Panc1 (cell line): ENCODE measurements at regions not wholly inside any gene's neighbourhood (a gene's known extent, or its start where the extent isn't known, plus 50 kb on each side); places are given as distances from the start of the nearest gene placed in this dataset.

Experiments used
- ATAC-seq: fragments of 200-7000 bp; cut with Tn5 transposase; 2 replicates; pipeline ENCODE4 v1.9.1; 2020; ENCODE audit warnings: mild to moderate bottlenecking, moderate library complexity
- BruUV-seq: library from RNA; stranded (reverse); fragments of 400-500 nt; replicated peaks from 2 replicates; lab custom pipeline; 2021; lab: Mats Ljungman, UMichigan
- CTCF ChIA-PET: fragments of 300-600 bp; sonication (Branson Sonifier 250); formaldehyde crosslinking; loops from one replicate; lab custom pipeline; 2022; ENCODE audit warnings: antibody characterized with exemption; lab: Charles Lee
- POLR2A ChIA-PET: fragments of 300-600 bp; sonication (Branson Sonifier 250); formaldehyde crosslinking; loops from one replicate; lab custom pipeline; 2022; ENCODE audit warnings: antibody characterized with exemption; lab: Charles Lee
- DNase-seq: peaks from one replicate; pipeline ENCODE4 v3.0.0-alpha.2; 2010; ENCODE audit warnings: low read depth, low spot score
- H3K27ac ChIP-seq: 2 replicates; pipeline ENCODE4 v1.5.1; 2011; ENCODE audit warnings: mild to moderate bottlenecking, low read length, inconsistent platforms
- H3K27me3 ChIP-seq: fragments of 200-500 bp; sonication (Bioruptor generic); 2 replicates; pipeline ENCODE4 v1.6.0; 2014; ENCODE audit warnings: low read length, inconsistent platforms; ENCODE audit not compliant: control insufficient read depth, insufficient read depth
- H3K36me3 ChIP-seq: fragments of 200-500 bp; sonication (Bioruptor generic); 2 replicates; pipeline ENCODE4 v1.5.1; 2014; ENCODE audit warnings: inconsistent platforms, mild to moderate bottlenecking, low read length, moderate library complexity; ENCODE audit not compliant: control insufficient read depth, insufficient read depth
- H3K4me1 ChIP-seq: 2 replicates; pipeline ENCODE4 v1.5.1; 2011; ENCODE audit warnings: inconsistent platforms, mild to moderate bottlenecking, low read length, moderate library complexity; ENCODE audit not compliant: control insufficient read depth, insufficient read depth
- H3K4me3 ChIP-seq, 2 experiments: 2 replicates each; pipeline ENCODE4 v1.5.1; 2011 to 2012; ENCODE audit warnings: low read depth in 2 of 2, low read length in 2 of 2, mild to moderate bottlenecking in 2 of 2, inconsistent platforms in 1 of 2, moderate library complexity in 1 of 2
- H3K9me3 ChIP-seq: fragments of 200-500 bp; sonication (Bioruptor generic); 2 replicates; pipeline ENCODE4 v1.5.1; 2014; ENCODE audit warnings: low read depth, mild to moderate bottlenecking, inconsistent platforms, low read length, moderate library complexity; ENCODE audit not compliant: control insufficient read depth, insufficient read depth
- CTCF ChIP-seq: fragments of 450-650 bp; IDR thresholded peaks from 2 replicates; pipeline ENCODE4 v1.5.1; 2017; ENCODE audit warnings: mild to moderate bottlenecking
- POLR2AphosphoS5 ChIP-seq: IDR thresholded peaks from 2 replicates; pipeline ENCODE4 v1.6.1; 2012; ENCODE audit warnings: mild to moderate bottlenecking, low read depth, low read length, moderate library complexity
- REST ChIP-seq, 2 experiments: IDR thresholded peaks; 2 replicates each; pipeline ENCODE4 v1.6.1; 2011 to 2012; ENCODE audit warnings: low read depth in 2 of 2, control low read depth in 1 of 2, low read length in 1 of 2, mild to moderate bottlenecking in 1 of 2, moderate library complexity in 1 of 2; ENCODE audit not compliant: insufficient read depth in 1 of 2
- SIN3A ChIP-seq: IDR thresholded peaks from 2 replicates; pipeline ENCODE4 v1.6.1; 2012; ENCODE audit warnings: low read depth, mild to moderate bottlenecking, low read length, moderate library complexity, borderline replicate concordance; ENCODE audit not compliant: insufficient read depth
- TCF7L2 ChIP-seq: IDR thresholded peaks from 2 replicates; pipeline ENCODE4 v1.6.1; 2011; ENCODE audit warnings: mild to moderate bottlenecking, low read depth, low read length, inconsistent platforms
- in situ Hi-C: cut with HindIII; loops from 2 replicates; pipeline ENCODE4 v1.10.0; 2016; ENCODE audit warnings: low sequenced_read_pairs, low pct_unique_long_range_greater_than_20kb
- intact Hi-C: fragments of 100-400 bp; cut with micrococcal nuclease; formaldehyde crosslinking; loops from one replicate; pipeline ENCODE4 v1.10.0; 2022; ENCODE audit not compliant: unreplicated experiment

GRCh38 chr6:87766211-87766610 is 64.2 kb upstream of the AKIRIN2 start:
- in situ Hi-C loops, result no loop called here
- no peak overlapping the region for H3K27ac ChIP-seq
- POLR2A ChIA-PET, result interaction anchor here (0.6 kb wide), 1 partner anchor 337 kb away, joined by 6 read pairs; no protein-coding TSS in a partner anchor
- DNase-seq, result no peak
- TF ChIP-seq REST (IDR thresholded peaks at IDR 0.05; ENCODE audit: insufficient read depth in 1 of 2, low read depth in 2 of 2, low read length in 1 of 2), result no peak
- TF ChIP-seq CTCF, result no peak
- no peak for TF ChIP-seq SIN3A
- TF ChIP-seq TCF7L2, result no peak
- no peak for TF ChIP-seq POLR2AphosphoS5
- no peaks in the 10 kb centered on the region for H3K9me3 ChIP-seq
- ATAC-seq, result no peak
- H3K4me3 ChIP-seq, result no peak overlapping the region
- CTCF ChIA-PET, result interaction anchor here (0.6 kb wide), 1 partner anchor 67 kb away, joined by 6 read pairs; no protein-coding TSS in a partner anchor
- no TSS peak for BruUV-seq
- H3K4me1 ChIP-seq, result no peaks in the 10 kb centered on the region
- no peaks in the 10 kb centered on the region for H3K36me3 ChIP-seq
- no peaks in the 10 kb centered on the region for H3K27me3 ChIP-seq
- intact Hi-C loops, result no loop called here

- no peak overlapping the region for H3K27ac ChIP-seq
- no peaks in the 10 kb centered on the region for H3K27me3 ChIP-seq
- no peak overlapping the region for H3K4me3 ChIP-seq
- in situ Hi-C loops, result no loop called here
- CTCF ChIA-PET, result no interaction called here
- POLR2A ChIA-PET, result no interaction called here
- DNase-seq (no peak), ATAC-seq (no peak)
- TF ChIP-seq CTCF (no peak), TCF7L2 (no peak), REST (IDR thresholded peaks at IDR 0.05; ENCODE audit: insufficient read depth in 1 of 2, low read depth in 2 of 2, low read length in 1 of 2) (no peak), SIN3A (no peak), POLR2AphosphoS5 (no peak)
- no peaks in the 10 kb centered on the region for H3K4me1 ChIP-seq
- BruUV-seq, result no TSS peak
- no peaks in the 10 kb centered on the region for H3K36me3 ChIP-seq
- H3K9me3 ChIP-seq, result no peaks in the 10 kb centered on the region
- intact Hi-C loops, result no loop called here
Measured at GRCh38 chr6:87763901-87764300, 61.9 kb upstream of the AKIRIN2 start.
